Thymus (tissue), 11 donors: ENCODE measurements at regions not wholly inside any gene's neighbourhood (a gene's known extent, or its start where the extent isn't known, plus 50 kb on each side); places are given as distances from the start of the nearest gene placed in this dataset.

Experiments used
- DNase-seq, 9 donors: peaks; one replicate each; pipeline ENCODE4 v3.0.0-alpha.2; 2013; ENCODE audit warnings: low spot score in 9 of 9, low read depth in 6 of 9, missing footprints in 1 of 9
- H3K27ac ChIP-seq, 2 donors: one replicate each; pipeline ENCODE4 v1.5.1; 2013; ENCODE audit warnings: control low read depth in 1 of 2, low read depth in 1 of 2, low read length in 1 of 2, mild to moderate bottlenecking in 1 of 2, moderate library complexity in 1 of 2
- H3K27me3 ChIP-seq, 2 donors: one replicate each; pipeline ENCODE4 v1.5.1; 2013; ENCODE audit warnings: low read length in 1 of 2; ENCODE audit not compliant: control insufficient read depth in 2 of 2, insufficient read depth in 1 of 2
- H3K36me3 ChIP-seq, 2 donors: one replicate each; pipeline ENCODE4 v1.5.1; 2013; ENCODE audit warnings: low read length in 1 of 2, mild to moderate bottlenecking in 1 of 2, moderate library complexity in 1 of 2; ENCODE audit not compliant: control insufficient read depth in 2 of 2, insufficient read depth in 2 of 2
- H3K4me1 ChIP-seq, 2 donors: one replicate each; pipeline ENCODE4 v1.5.1; 2013; ENCODE audit warnings: low read length in 2 of 2; ENCODE audit not compliant: control insufficient read depth in 2 of 2, insufficient read depth in 2 of 2
- H3K4me3 ChIP-seq, 2 donors: one replicate each; pipeline ENCODE4 v1.5.1; 2013; ENCODE audit warnings: low read length in 2 of 2, control low read depth in 1 of 2, mild to moderate bottlenecking in 1 of 2
- H3K9me3 ChIP-seq, 2 donors: one replicate each; pipeline ENCODE4 v1.5.1; 2013; ENCODE audit warnings: low read length in 1 of 2, mild to moderate bottlenecking in 1 of 2; ENCODE audit not compliant: control insufficient read depth in 2 of 2, insufficient read depth in 1 of 2
- WGBS: extraction: QIAGEN DNeasy Blood & Tissue Kit; methylation state at CpG from one replicate; pipeline ENCODE4 v1.1.7; 2013; 5-methylcytosine and 5-hydroxymethylcytosine counted together
- donor health status: healthy.

GRCh38 chr11:19511066-19511412, 201.6 kb upstream of the NAV2 start:
- H3K9me3 ChIP-seq = no peaks in the 10 kb centered on the region
- H3K4me1 ChIP-seq = no peaks in the 10 kb centered on the region
- no peaks in the 10 kb centered on the region for H3K36me3 ChIP-seq
- WGBS = 84% methylated on average over 1 of the region's 1 CpG
- H3K4me3 ChIP-seq = no peak overlapping the region
- no peak for DNase-seq
- no peak overlapping the region for H3K27ac ChIP-seq
- no peaks in the 10 kb centered on the region for H3K27me3 ChIP-seq

DNA sequence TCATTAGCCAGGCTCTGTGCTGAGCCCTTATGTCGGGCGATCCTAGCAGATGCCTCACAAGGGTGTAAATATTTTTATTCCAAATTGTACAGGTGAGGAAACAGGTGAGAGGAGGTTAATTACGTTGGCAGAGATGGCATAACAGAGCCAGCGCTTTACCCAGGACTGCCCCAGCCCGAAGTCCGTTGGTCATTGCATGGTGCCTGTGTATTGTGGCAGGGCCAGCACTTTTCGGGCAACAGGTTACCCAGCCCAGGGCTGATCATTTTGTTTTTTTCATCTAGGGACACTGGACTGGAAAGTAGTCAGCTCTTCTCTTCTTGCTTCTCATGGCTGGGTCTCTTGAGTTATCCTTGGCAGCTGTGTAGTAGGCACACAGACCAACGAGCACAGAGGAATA, 202.2 kb upstream of the NAV2 start:
- no peak overlapping the region for H3K27ac ChIP-seq
- H3K36me3 ChIP-seq = no peaks in the 10 kb centered on the region
- H3K4me3 ChIP-seq = no peak overlapping the region
- H3K4me1 ChIP-seq = no peaks in the 10 kb centered on the region
- 84% methylated on average over 8 of the region's 8 CpGs for WGBS
- no peaks in the 10 kb centered on the region for H3K9me3 ChIP-seq
- no peak for DNase-seq
- no peaks in the 10 kb centered on the region for H3K27me3 ChIP-seq

DNA sequence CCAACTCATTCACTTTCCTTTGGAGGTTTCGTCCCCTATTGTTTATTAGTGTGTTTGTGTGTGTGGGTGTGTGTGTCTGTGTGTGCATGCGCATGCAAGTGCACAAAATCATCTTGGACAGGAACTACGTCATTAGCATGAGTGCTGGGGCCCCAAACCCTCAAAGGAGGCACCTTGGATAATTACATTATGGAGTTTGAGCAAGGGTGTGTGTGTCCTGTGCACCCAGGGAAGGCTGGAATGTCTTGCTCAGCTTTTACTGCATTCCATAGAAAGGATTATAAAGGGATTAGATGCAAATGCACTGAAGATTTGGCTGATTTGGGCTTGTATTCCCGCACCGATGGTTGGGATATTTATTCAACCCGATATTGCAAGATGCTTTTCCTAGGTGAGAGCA, 203.4 kb upstream of the NAV2 start:
- no peak for DNase-seq
- no peaks in the 10 kb centered on the region for H3K36me3 ChIP-seq
- H3K27me3 ChIP-seq = no peaks in the 10 kb centered on the region
- no peak overlapping the region for H3K4me3 ChIP-seq
- H3K9me3 ChIP-seq = no peaks in the 10 kb centered on the region
- 72% methylated on average over 6 of the region's 6 CpGs for WGBS
- H3K27ac ChIP-seq = no peak overlapping the region
- H3K4me1 ChIP-seq = no peaks in the 10 kb centered on the region

DNA sequence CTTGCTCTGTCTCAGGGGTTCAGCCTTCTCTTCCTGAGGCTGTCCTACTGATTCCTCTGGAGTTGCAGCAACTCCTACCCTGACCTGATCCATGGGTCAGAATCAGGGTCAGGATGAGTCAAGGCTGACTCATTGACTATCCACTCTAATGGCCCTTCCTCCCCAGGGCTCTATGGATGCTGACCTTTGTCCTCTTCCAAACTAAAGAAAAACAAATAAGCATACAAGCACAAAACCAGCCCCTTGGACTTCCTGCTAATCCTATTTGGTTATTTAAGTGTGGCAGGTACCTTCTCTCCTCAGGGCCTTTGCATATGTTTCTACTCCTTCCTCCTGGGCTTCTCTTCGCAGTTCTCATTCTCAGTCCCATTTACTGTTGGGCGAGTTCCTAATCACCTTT, 204.5 kb upstream of the NAV2 start:
- H3K4me3 ChIP-seq = no peak overlapping the region
- 85% methylated on average over 2 of the region's 2 CpGs for WGBS
- no peaks in the 10 kb centered on the region for H3K36me3 ChIP-seq
- H3K4me1 ChIP-seq = no peaks in the 10 kb centered on the region
- no peaks in the 10 kb centered on the region for H3K9me3 ChIP-seq
- no peak overlapping the region for H3K27ac ChIP-seq
- no peak for DNase-seq
- no peaks in the 10 kb centered on the region for H3K27me3 ChIP-seq

- no peaks in the 10 kb centered on the region for H3K36me3 ChIP-seq
- no peaks in the 10 kb centered on the region for H3K27me3 ChIP-seq
- H3K27ac ChIP-seq = no peak overlapping the region
- no peak for DNase-seq
- no peaks in the 10 kb centered on the region for H3K4me1 ChIP-seq
- no peak overlapping the region for H3K4me3 ChIP-seq
- WGBS = 88% methylated on average over 2 of the region's 2 CpGs
- H3K9me3 ChIP-seq = no peaks in the 10 kb centered on the region
Observed at GRCh38 chr11:19506816-19507486, 205.7 kb upstream of the NAV2 start.

DNA sequence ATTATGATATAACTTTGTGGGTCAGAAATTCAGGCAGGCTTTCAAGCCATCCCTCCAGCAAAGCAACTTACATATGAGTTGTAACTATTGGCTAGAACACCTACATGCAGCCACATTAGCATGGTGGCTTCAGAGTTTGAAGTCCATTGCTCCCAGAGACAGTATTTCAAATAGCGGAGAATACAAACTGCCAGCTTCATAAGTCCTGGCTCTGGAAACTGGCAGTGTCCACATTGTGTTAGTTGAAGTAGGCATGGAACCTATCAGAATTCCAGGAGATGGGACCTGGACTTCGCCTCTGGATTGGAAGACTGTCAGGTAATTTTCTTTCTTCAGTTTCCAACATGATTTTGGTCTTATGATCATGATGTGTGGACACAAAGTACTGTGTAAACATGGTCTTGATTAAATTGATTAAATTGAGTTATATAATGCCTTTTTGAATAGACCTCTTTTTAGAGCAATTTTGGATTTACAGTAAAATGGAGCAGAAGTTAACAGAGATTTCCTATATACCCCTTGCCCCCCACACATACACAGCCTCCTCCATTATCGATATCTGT, 209.9 kb upstream of the NAV2 start:
- no peak overlapping the region for H3K27ac ChIP-seq
- H3K9me3 ChIP-seq = no peaks in the 10 kb centered on the region
- no peak for DNase-seq
- H3K4me3 ChIP-seq = no peak overlapping the region
- WGBS = 93% methylated on average over 3 of the region's 3 CpGs
- H3K36me3 ChIP-seq = no peaks in the 10 kb centered on the region
- no peaks in the 10 kb centered on the region for H3K4me1 ChIP-seq
- no peaks in the 10 kb centered on the region for H3K27me3 ChIP-seq

DNA sequence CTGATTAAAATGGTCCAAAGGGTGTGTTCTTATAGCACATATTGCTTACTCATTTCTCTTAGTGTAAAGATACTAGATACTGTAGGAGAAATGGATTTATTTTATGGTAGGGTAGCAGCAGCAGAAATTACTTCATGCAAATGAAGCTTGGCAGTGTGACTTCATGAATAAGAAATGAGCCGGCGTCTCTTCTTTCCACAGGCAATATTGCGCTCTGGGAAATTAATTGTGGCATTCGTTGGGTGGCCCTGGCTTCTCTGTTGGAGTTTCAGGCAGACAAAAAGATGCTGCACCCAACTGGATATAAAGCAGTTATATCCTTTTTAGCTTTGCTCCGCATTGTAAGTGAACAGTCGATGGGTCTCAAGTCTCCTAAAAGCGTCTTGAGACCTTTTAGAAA, 211.0 kb upstream of the NAV2 start:
- 88% methylated on average over 7 of the region's 7 CpGs for WGBS
- Histone ChIP-seq H3K4me1 (no peaks in the 10 kb centered on the region), H3K36me3 (no peaks in the 10 kb centered on the region), H3K27me3 (no peaks in the 10 kb centered on the region), H3K4me3 (no peak overlapping the region), H3K9me3 (no peaks in the 10 kb centered on the region), H3K27ac (no peak overlapping the region)
- no peak for DNase-seq

- H3K9me3 ChIP-seq = no peaks in the 10 kb centered on the region
- DNase-seq = no peak
- H3K27ac ChIP-seq = no peak overlapping the region
- no peaks in the 10 kb centered on the region for H3K4me1 ChIP-seq
- H3K4me3 ChIP-seq = no peak overlapping the region
- H3K27me3 ChIP-seq = no peaks in the 10 kb centered on the region
- H3K36me3 ChIP-seq = no peaks in the 10 kb centered on the region
- whole genome bisulfite sequencing = 90% methylated on average over 3 of the region's 3 CpGs
Observed at GRCh38 chr11:19499999-19500398, 212.6 kb upstream of the NAV2 start.

- H3K27ac ChIP-seq = no peak overlapping the region
- H3K27me3 ChIP-seq = no peaks in the 10 kb centered on the region
- H3K4me1 ChIP-seq = no peaks in the 10 kb centered on the region
- no peak for DNase-seq
- 49% methylated on average over 4 of the region's 4 CpGs for WGBS
- no peak overlapping the region for H3K4me3 ChIP-seq
- no peaks in the 10 kb centered on the region for H3K36me3 ChIP-seq
- H3K9me3 ChIP-seq = no peaks in the 10 kb centered on the region
Observed at GRCh38 chr11:19499026-19499669, 213.5 kb upstream of the NAV2 start.
